GM12892 (cell line): ENCODE measurements at regions not wholly inside any gene's neighbourhood (a gene's known extent, or its start where the extent isn't known, plus 50 kb on each side); places are given as distances from the start of the nearest gene placed in this dataset.

ENCODE experiments used
- POLR2A ChIP-seq: IDR thresholded peaks from 2 replicates; pipeline ENCODE4 v1.6.1; 2011; ENCODE audit warnings: low read depth, low read length, control low read depth
- POLR2AphosphoS5 ChIP-seq: IDR thresholded peaks from 2 replicates; pipeline ENCODE4 v1.6.1; 2011; ENCODE audit warnings: low read depth, low read length, control low read depth
- TAF1 ChIP-seq: IDR thresholded peaks from 2 replicates; pipeline ENCODE4 v1.6.1; 2011; ENCODE audit warnings: low read depth, mild to moderate bottlenecking, control low read depth, low read length, borderline replicate concordance

DNA sequence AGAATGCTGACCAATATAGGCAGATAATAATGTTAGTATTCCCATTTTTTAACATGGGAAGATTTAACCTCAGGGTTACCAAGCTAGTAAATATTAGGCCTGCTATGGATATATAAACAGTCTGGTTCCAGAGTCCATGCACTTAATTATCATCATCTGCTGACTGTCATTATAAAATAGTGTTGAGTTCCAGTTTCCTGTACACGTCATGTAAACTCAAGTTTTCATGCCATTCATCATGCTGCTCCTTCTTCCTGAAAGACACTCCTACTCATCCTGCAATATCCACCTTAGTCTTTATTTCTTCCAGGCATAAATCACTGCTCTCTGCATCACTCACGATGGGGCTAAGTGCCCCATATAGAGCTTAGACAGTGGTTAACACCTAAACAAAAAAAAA is 420.8 kb upstream of the SPHKAP start:
- TF ChIP-seq POLR2A = no peak
- TF ChIP-seq POLR2AphosphoS5 = no peak
- TF ChIP-seq TAF1 = no peak
